ENCODE measurements at regions not wholly inside any gene's neighbourhood (a gene's known extent, or its start where the extent isn't known, plus 50 kb on each side); places are given as distances from the start of the nearest gene placed in this dataset.

DNA sequence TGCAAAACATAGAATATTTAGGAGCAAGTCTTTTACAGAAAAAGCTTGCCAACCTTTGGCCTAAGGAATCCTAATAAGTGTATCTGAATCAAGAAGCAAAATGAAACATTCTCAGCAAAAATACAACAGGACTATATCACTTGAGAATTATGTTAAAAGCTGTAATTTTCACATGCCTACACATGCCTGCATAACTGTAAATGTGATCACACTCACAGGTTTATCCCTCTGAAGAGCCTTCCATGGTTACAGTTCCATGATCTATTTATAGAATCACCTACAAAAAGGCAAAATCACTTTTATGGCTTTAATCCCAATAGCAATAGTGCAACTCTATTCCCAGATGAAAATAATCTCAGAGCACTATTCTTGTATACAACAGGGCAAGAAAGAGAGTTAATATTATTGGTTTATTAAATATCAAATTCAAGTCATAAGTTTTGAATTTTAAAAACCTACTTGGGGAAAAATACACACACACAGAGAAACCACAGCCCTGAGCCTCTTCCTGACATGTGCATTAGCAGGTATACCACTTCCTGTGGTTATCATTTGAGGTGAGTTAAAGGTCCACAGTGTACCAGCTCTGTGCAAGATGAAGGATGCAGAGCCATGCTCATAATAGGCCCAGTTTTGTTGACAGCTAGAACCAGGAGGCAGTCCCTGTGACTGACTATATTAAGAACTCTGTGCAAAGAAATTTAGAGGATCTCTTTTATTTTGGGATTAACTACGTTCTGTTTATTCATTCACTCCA lies 252.5 kb upstream of the TGFBR2 start:
- no peak overlapping the region for H3K4me3 ChIP-seq (ENCODE audit: control insufficient read depth, low read depth, low read length)

DNA sequence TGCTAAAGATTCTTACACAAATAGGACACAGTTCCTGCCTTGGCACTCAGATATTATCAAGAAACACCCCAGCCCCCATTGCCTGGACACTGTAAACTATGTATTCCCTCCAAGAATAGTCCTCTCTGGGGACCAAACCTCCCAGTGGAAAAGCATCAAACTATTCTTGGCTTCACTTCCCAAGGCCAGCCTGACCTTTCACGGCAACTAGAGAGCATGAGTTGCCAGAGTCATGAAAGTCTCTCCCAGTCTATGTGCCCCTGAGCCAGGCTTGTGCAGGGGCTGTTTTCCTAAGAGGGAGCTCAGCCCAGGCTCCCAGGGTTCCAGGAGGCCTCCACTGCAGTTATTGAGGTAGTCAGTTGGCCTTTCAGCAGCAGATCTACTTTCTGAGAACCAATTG lies 251.9 kb upstream of the TGFBR2 start:
- H3K4me3 ChIP-seq (ENCODE audit: control insufficient read depth, low read depth, low read length) = no peak overlapping the region
- TF ChIP-seq, protein P1, sequence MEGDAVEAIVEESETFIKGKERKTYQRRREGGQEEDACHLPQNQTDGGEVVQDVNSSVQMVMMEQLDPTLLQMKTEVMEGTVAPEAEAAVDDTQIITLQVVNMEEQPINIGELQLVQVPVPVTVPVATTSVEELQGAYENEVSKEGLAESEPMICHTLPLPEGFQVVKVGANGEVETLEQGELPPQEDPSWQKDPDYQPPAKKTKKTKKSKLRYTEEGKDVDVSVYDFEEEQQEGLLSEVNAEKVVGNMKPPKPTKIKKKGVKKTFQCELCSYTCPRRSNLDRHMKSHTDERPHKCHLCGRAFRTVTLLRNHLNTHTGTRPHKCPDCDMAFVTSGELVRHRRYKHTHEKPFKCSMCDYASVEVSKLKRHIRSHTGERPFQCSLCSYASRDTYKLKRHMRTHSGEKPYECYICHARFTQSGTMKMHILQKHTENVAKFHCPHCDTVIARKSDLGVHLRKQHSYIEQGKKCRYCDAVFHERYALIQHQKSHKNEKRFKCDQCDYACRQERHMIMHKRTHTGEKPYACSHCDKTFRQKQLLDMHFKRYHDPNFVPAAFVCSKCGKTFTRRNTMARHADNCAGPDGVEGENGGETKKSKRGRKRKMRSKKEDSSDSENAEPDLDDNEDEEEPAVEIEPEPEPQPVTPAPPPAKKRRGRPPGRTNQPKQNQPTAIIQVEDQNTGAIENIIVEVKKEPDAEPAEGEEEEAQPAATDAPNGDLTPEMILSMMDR (conservative IDR thresholded peaks at IDR 0.05; ENCODE audit: control insufficient read depth, insufficient read depth, low read depth, low read length) = no peak
- DNase-seq (ENCODE audit: low read depth) = no peak

More for the DNA sequence above, 252.5 kb upstream of the TGFBR2 start:
- TF ChIP-seq, protein P1 (conservative IDR thresholded peaks at IDR 0.05; ENCODE audit: control insufficient read depth, insufficient read depth, low read depth, low read length) = no peak
- DNase-seq (ENCODE audit: low read depth) = no peak

DNA sequence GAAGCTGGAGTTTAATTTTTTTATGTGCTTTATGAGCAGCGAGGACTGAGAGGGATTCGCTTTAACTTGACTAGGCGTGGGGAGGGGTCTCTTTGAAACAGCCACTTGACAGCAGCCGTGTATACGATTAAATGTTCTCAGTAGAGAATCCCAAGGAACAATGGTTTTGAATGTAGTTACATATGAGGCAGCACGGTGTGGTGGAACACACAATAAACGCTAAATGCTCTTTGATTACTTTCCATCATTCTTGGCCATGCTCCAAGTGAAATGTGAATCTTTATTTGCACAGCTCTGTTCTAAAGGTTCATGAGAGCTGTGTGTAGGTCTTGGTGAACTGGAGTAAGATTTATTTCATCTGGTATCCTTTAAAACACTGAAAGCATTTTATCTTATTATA lies 251.4 kb upstream of the TGFBR2 start:
- no peak overlapping the region for H3K4me3 ChIP-seq (ENCODE audit: control insufficient read depth, low read depth, low read length)
- DNase-seq (ENCODE audit: low read depth) = no peak
- TF ChIP-seq, protein P1 (conservative IDR thresholded peaks at IDR 0.05; ENCODE audit: control insufficient read depth, insufficient read depth, low read depth, low read length) = no peak

DNA sequence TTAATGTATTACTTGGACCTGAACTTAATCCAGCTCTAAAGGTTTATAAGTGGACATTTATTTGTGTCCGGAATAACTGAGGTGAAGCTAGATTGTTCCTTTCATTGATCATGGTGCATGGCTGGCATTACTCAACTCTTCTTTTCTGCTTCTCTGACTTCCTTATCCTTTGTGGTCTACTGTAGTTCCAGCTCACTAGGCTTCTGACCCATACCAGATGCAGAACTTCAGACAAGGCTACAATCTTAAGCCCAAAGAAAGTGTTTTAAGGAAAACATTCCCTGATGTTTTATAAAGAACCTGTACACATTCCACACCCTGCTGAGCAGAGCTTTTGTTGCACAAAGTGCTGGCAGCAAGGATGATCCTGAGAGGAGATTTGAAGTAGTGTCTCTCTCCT lies 250.8 kb upstream of the TGFBR2 start:
- DNase-seq (ENCODE audit: low read depth) = no peak
- H3K4me3 ChIP-seq (ENCODE audit: control insufficient read depth, low read depth, low read length) = no peak overlapping the region
- TF ChIP-seq, protein P1 (conservative IDR thresholded peaks at IDR 0.05; ENCODE audit: control insufficient read depth, insufficient read depth, low read depth, low read length) = no peak

DNA sequence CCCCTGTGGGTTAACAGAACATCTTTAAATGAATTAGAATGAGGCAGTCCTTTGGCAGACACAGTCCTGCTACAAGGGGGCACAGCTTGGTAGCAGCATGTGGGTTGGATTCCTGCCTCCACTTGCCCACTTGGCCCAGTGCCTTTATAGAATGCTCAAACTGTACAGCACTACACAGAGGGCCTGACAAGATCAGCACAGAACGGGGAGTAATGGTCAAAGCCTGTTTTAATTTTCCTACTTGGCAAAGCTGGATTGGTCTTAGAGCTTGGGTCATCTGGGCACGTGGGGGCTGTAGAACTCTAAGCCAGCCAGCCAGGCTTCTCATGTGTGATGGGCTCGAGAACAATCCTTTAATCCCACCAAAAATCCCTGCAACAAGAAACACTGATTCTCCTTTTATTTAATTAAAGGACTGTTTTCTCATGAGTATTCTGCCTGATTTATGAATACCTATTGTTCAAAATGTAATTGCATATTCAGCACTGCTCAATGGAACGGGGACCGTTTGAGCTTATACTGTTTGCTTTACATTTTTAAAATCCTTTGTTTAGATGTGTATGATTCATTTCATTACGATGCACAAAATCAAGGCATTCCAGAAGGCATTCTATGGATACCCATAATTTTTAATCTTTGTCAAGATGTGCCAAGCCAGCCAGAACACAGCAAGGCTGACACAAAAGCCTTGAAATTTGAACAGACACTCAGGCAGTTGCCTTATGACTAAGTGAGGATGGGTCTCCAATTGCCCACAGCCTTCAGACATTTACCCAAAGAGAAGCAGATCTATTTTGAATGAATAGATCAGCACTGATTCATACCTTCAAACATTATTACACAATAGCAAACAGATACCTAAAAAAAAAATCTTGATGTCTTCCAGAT lies 249.3 kb upstream of the TGFBR2 start:
- TF ChIP-seq, protein P1 (conservative IDR thresholded peaks at IDR 0.05; ENCODE audit: control insufficient read depth, insufficient read depth, low read depth, low read length) = no peak
- peak; percentile 64 for DNase-seq (ENCODE audit: low read depth)
- no peak overlapping the region for H3K4me3 ChIP-seq (ENCODE audit: control insufficient read depth, low read depth, low read length)

DNA sequence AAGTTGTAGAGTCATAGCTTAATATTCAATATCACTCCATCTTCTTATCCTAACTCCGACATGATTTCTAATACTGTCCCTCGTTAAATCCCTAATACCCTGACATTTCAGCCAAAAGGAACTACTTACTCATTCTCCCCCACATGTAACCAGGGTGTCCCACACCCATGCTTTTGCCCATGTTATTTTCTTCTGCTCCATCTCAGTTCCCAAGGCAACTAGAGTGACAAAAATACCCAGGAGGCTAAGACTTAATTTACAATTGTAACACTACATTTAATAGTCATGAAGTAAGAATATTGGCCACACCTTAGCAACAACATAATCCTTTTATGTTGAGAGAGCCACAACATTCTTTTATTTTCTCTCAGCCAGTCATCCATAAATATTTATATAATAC lies 248.5 kb upstream of the TGFBR2 start:
- TF ChIP-seq, protein P1 (conservative IDR thresholded peaks at IDR 0.05; ENCODE audit: control insufficient read depth, insufficient read depth, low read depth, low read length) = no peak
- DNase-seq (ENCODE audit: low read depth) = no peak
- no peak overlapping the region for H3K4me3 ChIP-seq (ENCODE audit: control insufficient read depth, low read depth, low read length)
